ENCODE measurements at regions not wholly inside any gene's neighbourhood (a gene's known extent, or its start where the extent isn't known, plus 50 kb on each side); places are given as distances from the start of the nearest gene placed in this dataset.

GRCh38 chr3:150303768-150304167, 104.3 kb upstream of the TSC22D2 start:
- ATAC-seq (ENCODE audit: low read depth): no peak
- WGBS, 2 experiments (ENCODE audit: extremely low coverage in 2 of 2, insufficient read length in 1 of 2): no CpG with 5 or more reads among the region's 3 CpGs
- dilution Hi-C loops (cut with HindIII; ENCODE audit: low sequenced_read_pairs, unreplicated experiment): no loop called here
- Histone ChIP-seq H2BK5ac (ENCODE audit: low read depth, low read length, poor library complexity, severe bottlenecking) (no peak overlapping the region), H3K18ac (ENCODE audit: low read depth, low read length) (no peak overlapping the region; the same call in 1 of the 2 replicates), H3K9me1 (ENCODE audit: insufficient read depth, low read length) (peaks cover 7% of the 10 kb centered on the region), H4K91ac (ENCODE audit: insufficient read depth, low read depth, low read length) (no peak overlapping the region), H3K79me1 (ENCODE audit: low read depth in 1 of 2, low read length in 2 of 2) (peaks cover 0 to 7% of the 10 kb centered on the region in 2 experiments; a peak in 1 of 4 replicates), H3K23ac (ENCODE audit: low read depth, low read length) (no peak overlapping the region), H3K36me3 (ENCODE audit: control insufficient read depth, insufficient read depth, low read length) (no peaks in the 10 kb centered on the region), H4K8ac (ENCODE audit: low read depth in 2 of 2, low read length in 2 of 2) (no peak overlapping the region), H4K5ac (ENCODE audit: low read depth, low read length) (no peak overlapping the region; the same call in 1 of the 2 replicates), H3K9ac (ENCODE audit: low read depth, low read length) (no peak overlapping the region), H2AK9ac (replicated peaks; ENCODE audit: low read depth, low read length, poor library complexity) (no peak overlapping the region), H3K27ac (ENCODE audit: insufficient read depth, low read length) (no peak overlapping the region), H3K4me3 (ENCODE audit: insufficient read depth, low read depth, low read length) (no peak overlapping the region), H2BK15ac (ENCODE audit: low read depth, low read length) (no peak overlapping the region; the same call in 2 of the 3 replicates), H3K56ac (ENCODE audit: extremely low read depth, insufficient read depth, low read length) (no peak overlapping the region), H2BK120ac (ENCODE audit: low read depth, low read length) (no peak overlapping the region), H2BK20ac (ENCODE audit: low read depth, low read length) (0 out of 2 replicates have a peak overlapping the region, but pooled peaks have one; percentile 26), H3K4me1 (ENCODE audit: control insufficient read depth, insufficient read depth, low read length) (peaks cover 15% of the 10 kb centered on the region), H2AK5ac (ENCODE audit: low read depth, low read length) (peak overlapping the region; percentile 1; the same call in 1 of the 2 replicates), H3K4me2 (ENCODE audit: low read depth, low read length) (no peak overlapping the region), H4K20me1 (ENCODE audit: insufficient read depth, low read length) (no peaks in the 10 kb centered on the region), H3K27me3 (ENCODE audit: control insufficient read depth, insufficient read depth, low read length) (no peaks in the 10 kb centered on the region), H3K9me3 (ENCODE audit: control insufficient read depth, insufficient read depth, low read length) (no peaks in the 10 kb centered on the region), H3K14ac (replicated peaks; ENCODE audit: low read depth, low read length) (no peak overlapping the region), H2AFZ (replicated peaks; ENCODE audit: low read length, poor library complexity) (no peak overlapping the region), H3K4ac (ENCODE audit: low read depth, low read length) (no peak overlapping the region)
- intact Hi-C loops (cut with micrococcal nuclease): no loop called here
- in situ Hi-C loops (cut with MboI; ENCODE audit: low sequenced_read_pairs): no loop called here
- ChIA-PET CTCF (no interaction called here), POLR2A (ENCODE audit: unreplicated experiment) (no interaction called here)
- no peak for DNase-seq
- no TSS peak for BruUV-seq (replicated peaks)
- TF ChIP-seq SMC3 (IDR thresholded peaks at IDR 0.05; ENCODE audit: low read depth, low read length) (no peak), CHD1 (IDR thresholded peaks at IDR 0.05; ENCODE audit: low read depth, low read length) (no peak), RCOR1 (IDR thresholded peaks at IDR 0.05; ENCODE audit: insufficient replicate concordance, low read length) (no peak), NFE2L2 (IDR thresholded peaks at IDR 0.05; ENCODE audit: low read depth, low read length) (no peak), MAZ (IDR thresholded peaks at IDR 0.05; ENCODE audit: borderline replicate concordance, low read depth, low read length) (no peak), MXI1 (IDR thresholded peaks at IDR 0.05; ENCODE audit: borderline replicate concordance, low read depth, low read length) (no peak), MAFK (IDR thresholded peaks at IDR 0.05; ENCODE audit: low read depth, low read length) (no peak), POLR2A (IDR thresholded peaks at IDR 0.05; ENCODE audit: low read depth, low read length) (no peak), ELK1 (IDR thresholded peaks at IDR 0.05; ENCODE audit: borderline replicate concordance, low read depth, low read length) (no peak), USF2 (IDR thresholded peaks at IDR 0.05; ENCODE audit: low read depth, low read length) (no peak), BHLHE40 (IDR thresholded peaks at IDR 0.05; ENCODE audit: low read depth, low read length) (no peak), CTCF (conservative IDR thresholded peaks at IDR 0.05; ENCODE audit: low read depth, low read length) (no peak)

Measured in IMR-90 (cell line).